ENCODE measurements at regions not wholly inside any gene's neighbourhood (a gene's known extent, or its start where the extent isn't known, plus 50 kb on each side); places are given as distances from the start of the nearest gene placed in this dataset.
"Not testable (repeated sequence)": the region's sequence is repeated elsewhere in the genome, so short reads cannot be mapped to it uniquely, and the experiment has no call there.

- WGBS, 5 donors = 47 to 62% (median 51%) methylated on average over 6 of the region's 6 CpGs
Measured at GRCh38 chr6:18536591-18537055, 149.5 kb downstream of the RNF144B start.

GRCh38 chr6:18538315-18538714 lies 151.2 kb downstream of the RNF144B start:
- Histone ChIP-seq H3K9me3 (peaks cover 0 to 5% (median 4%) of the 10 kb centered on the region in 4 donors), H3K4me3 (no peak overlapping the region), H3K4me1 (no peaks in the 10 kb centered on the region), H3K27me3 (peaks cover 0 to 3% (median 0%) of the 10 kb centered on the region in 3 donors), H3K27ac (no peak overlapping the region), H3K36me3 (no peaks in the 10 kb centered on the region)
- intact Hi-C loops (cut with DNase I; ENCODE audit: low total_unique reads) = no loop called here
- no peak for TF ChIP-seq POLR2A (IDR thresholded peaks at IDR 0.05)
- 71 to 91% (median 85%) methylated on average over 3 of the region's 3 CpGs for WGBS, 5 donors
- no peak for DNase-seq

More at GRCh38 chr6:18536591-18537055, 149.5 kb downstream of the RNF144B start:
- H3K27ac ChIP-seq = no peak overlapping the region
- H3K4me3 ChIP-seq = no peak overlapping the region
- intact Hi-C loops (cut with DNase I; ENCODE audit: low total_unique reads) = no loop called here
- peak in 1 of 2 donors; percentile 59 for DNase-seq
- TF ChIP-seq EP300 (IDR thresholded peaks at IDR 0.05) (no peak), CTCF (IDR thresholded peaks at IDR 0.05) (no peak), POLR2AphosphoS5 (IDR thresholded peaks at IDR 0.05) (no peak), POLR2A (IDR thresholded peaks at IDR 0.05) (no peak)
- H3K4me1 ChIP-seq = no peaks in the 10 kb centered on the region
- H3K36me3 ChIP-seq = no peaks in the 10 kb centered on the region
- H3K27me3 ChIP-seq = peaks cover 0 to 3% (median 0%) of the 10 kb centered on the region in 3 donors
- H3K9me3 ChIP-seq = peaks cover 0 to 5% (median 2%) of the 10 kb centered on the region in 4 donors

- TF ChIP-seq CTCF (IDR thresholded peaks at IDR 0.05) (no peak), POLR2AphosphoS5 (IDR thresholded peaks at IDR 0.05) (no peak), EP300 (IDR thresholded peaks at IDR 0.05) (no peak), POLR2A (IDR thresholded peaks at IDR 0.05) (no peak)
- DNase-seq = no peak
- 77 to 85% (median 78%) methylated on average over 6 of the region's 6 CpGs for WGBS, 5 donors
- H3K27ac ChIP-seq = no peak overlapping the region
- H3K4me3 ChIP-seq = no peak overlapping the region
- peaks cover 5 to 32% (median 22%) of the 10 kb centered on the region in 4 donors for H3K9me3 ChIP-seq
- no peaks in the 10 kb centered on the region for H3K27me3 ChIP-seq
- H3K36me3 ChIP-seq = no peaks in the 10 kb centered on the region
- intact Hi-C loops (cut with DNase I; ENCODE audit: low total_unique reads) = no loop called here
- no peaks in the 10 kb centered on the region for H3K4me1 ChIP-seq
Measured at GRCh38 chr6:18543051-18543450, 155.9 kb downstream of the RNF144B start.

- intact Hi-C loops (cut with DNase I; ENCODE audit: low total_unique reads); H3K36me3 ChIP-seq; DNase-seq; H3K27ac ChIP-seq; H3K4me1 ChIP-seq; H3K27me3 ChIP-seq; H3K4me3 ChIP-seq: not testable (repeated sequence)
- peaks cover 5 to 32% (median 18%) of the 10 kb centered on the region in 4 donors for H3K9me3 ChIP-seq
- WGBS, 5 donors = 76 to 89% (median 88%) methylated on average over 1 of the region's 1 CpG
Measured at GRCh38 chr6:18545142-18545541, 158.0 kb downstream of the RNF144B start.

- Histone ChIP-seq H3K4me3 (no peak overlapping the region), H3K36me3 (no peaks in the 10 kb centered on the region), H3K4me1 (no peaks in the 10 kb centered on the region), H3K27ac (no peak overlapping the region), H3K9me3 (peaks cover 5 to 32% (median 18%) of the 10 kb centered on the region in 4 donors), H3K27me3 (no peaks in the 10 kb centered on the region)
- intact Hi-C loops (cut with DNase I; ENCODE audit: low total_unique reads) = no loop called here
- no peak for DNase-seq
- TF ChIP-seq CTCF (IDR thresholded peaks at IDR 0.05) (no peak), POLR2A (IDR thresholded peaks at IDR 0.05) (no peak), POLR2AphosphoS5 (IDR thresholded peaks at IDR 0.05) (no peak), EP300 (IDR thresholded peaks at IDR 0.05) (no peak)
Measured at GRCh38 chr6:18545726-18546125, 158.6 kb downstream of the RNF144B start.
